ENCODE measurements at regions not wholly inside any gene's neighbourhood (a gene's known extent, or its start where the extent isn't known, plus 50 kb on each side); places are given as distances from the start of the nearest gene placed in this dataset.
A peak's percentile ranks its signal among the peaks of the same experiment; 100 is the strongest.

DNA sequence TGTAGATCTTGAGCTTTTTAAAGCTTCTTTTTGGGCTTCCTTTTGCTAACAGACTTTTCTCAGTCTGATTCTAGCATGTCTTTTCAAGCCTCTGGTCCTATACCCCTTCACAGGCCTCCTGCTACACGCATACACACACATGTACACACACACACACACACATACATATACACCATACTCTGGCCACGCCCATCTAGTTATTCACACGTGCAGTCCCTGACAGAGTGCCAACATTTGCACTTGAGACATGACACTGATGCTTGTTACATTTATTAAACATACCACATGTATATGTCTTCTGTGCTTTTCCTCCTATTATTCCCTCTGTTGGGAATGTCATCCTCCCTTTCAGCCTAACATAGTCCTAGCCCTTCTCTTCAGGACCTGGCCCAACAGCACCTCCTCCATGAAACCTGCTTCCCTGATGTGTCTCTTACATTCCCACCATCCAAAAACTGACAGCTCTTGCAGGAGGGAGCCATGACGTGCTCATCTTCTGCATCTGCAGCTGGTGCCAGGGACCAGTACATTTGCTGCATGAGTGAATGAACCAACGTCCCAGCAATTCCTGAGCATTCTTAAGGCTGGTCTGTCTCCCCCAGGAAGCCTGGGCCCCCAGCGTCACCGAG lies 222.1 kb downstream of the ARHGAP12 start:
- no peak for ATAC-seq
- H3K4me3 Mint-ChIP-seq: no peak overlapping the region
- DNase-seq (ENCODE audit: low spot score): no peak
- H3F3A ChIP-seq (replicated peaks; ENCODE audit: low read depth): no peaks in the 10 kb centered on the region
- TF ChIP-seq STAT1 (IDR thresholded peaks at IDR 0.05; ENCODE audit: unreplicated experiment) (no peak), ZNF114 (CRISPR knock-in tag; IDR thresholded peaks at IDR 0.05) (no peak), CREB1 (CRISPR knock-in tag; IDR thresholded peaks at IDR 0.05; ENCODE audit: low read depth) (no peak), JUNB (IDR thresholded peaks at IDR 0.05; ENCODE audit: unreplicated experiment) (no peak), NANOG (IDR thresholded peaks at IDR 0.05; ENCODE audit: borderline replicate concordance) (no peak), POLR2AphosphoS5 (IDR thresholded peaks at IDR 0.05; ENCODE audit: low read depth) (no peak), EZH2phosphoT487 (IDR thresholded peaks at IDR 0.05; ENCODE audit: unreplicated experiment) (no peak), ZNF331 (CRISPR knock-in tag; IDR thresholded peaks at IDR 0.05; ENCODE audit: low read depth) (no peak), EZH2 (IDR thresholded peaks at IDR 0.05; ENCODE audit: low read depth, unreplicated experiment) (no peak)
- TF ChIP-seq, protein P1, sequence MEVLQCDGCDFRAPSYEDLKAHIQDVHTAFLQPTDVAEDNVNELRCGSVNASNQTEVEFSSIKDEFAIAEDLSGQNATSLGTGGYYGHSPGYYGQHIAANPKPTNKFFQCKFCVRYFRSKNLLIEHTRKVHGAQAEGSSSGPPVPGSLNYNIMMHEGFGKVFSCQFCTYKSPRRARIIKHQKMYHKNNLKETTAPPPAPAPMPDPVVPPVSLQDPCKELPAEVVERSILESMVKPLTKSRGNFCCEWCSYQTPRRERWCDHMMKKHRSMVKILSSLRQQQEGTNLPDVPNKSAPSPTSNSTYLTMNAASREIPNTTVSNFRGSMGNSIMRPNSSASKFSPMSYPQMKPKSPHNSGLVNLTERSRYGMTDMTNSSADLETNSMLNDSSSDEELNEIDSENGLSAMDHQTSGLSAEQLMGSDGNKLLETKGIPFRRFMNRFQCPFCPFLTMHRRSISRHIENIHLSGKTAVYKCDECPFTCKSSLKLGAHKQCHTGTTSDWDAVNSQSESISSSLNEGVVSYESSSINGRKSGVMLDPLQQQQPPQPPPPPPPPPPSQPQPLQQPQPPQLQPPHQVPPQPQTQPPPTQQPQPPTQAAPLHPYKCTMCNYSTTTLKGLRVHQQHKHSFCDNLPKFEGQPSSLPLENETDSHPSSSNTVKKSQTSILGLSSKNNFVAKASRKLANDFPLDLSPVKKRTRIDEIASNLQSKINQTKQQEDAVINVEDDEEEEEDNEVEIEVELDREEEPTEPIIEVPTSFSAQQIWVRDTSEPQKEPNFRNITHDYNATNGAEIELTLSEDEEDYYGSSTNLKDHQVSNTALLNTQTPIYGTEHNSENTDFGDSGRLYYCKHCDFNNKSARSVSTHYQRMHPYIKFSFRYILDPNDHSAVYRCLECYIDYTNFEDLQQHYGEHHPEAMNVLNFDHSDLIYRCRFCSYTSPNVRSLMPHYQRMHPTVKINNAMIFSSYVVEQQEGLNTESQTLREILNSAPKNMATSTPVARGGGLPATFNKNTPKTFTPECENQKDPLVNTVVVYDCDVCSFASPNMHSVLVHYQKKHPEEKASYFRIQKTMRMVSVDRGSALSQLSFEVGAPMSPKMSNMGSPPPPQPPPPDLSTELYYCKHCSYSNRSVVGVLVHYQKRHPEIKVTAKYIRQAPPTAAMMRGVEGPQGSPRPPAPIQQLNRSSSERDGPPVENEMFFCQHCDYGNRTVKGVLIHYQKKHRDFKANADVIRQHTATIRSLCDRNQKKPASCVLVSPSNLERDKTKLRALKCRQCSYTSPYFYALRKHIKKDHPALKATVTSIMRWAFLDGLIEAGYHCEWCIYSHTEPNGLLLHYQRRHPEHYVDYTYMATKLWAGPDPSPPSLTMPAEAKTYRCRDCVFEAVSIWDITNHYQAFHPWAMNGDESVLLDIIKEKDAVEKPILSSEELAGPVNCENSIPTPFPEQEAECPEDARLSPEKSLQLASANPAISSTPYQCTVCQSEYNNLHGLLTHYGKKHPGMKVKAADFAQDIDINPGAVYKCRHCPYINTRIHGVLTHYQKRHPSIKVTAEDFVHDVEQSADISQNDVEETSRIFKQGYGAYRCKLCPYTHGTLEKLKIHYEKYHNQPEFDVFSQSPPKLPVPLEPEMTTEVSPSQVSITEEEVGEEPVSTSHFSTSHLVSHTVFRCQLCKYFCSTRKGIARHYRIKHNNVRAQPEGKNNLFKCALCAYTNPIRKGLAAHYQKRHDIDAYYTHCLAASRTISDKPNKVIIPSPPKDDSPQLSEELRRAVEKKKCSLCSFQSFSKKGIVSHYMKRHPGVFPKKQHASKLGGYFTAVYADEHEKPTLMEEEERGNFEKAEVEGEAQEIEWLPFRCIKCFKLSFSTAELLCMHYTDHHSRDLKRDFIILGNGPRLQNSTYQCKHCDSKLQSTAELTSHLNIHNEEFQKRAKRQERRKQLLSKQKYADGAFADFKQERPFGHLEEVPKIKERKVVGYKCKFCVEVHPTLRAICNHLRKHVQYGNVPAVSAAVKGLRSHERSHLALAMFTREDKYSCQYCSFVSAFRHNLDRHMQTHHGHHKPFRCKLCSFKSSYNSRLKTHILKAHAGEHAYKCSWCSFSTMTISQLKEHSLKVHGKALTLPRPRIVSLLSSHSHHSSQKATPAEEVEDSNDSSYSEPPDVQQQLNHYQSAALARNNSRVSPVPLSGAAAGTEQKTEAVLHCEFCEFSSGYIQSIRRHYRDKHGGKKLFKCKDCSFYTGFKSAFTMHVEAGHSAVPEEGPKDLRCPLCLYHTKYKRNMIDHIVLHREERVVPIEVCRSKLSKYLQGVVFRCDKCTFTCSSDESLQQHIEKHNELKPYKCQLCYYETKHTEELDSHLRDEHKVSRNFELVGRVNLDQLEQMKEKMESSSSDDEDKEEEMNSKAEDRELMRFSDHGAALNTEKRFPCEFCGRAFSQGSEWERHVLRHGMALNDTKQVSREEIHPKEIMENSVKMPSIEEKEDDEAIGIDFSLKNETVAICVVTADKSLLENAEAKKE (CRISPR knock-in tag; IDR thresholded peaks at IDR 0.05): no peak
- TF ChIP-seq, protein P2, sequence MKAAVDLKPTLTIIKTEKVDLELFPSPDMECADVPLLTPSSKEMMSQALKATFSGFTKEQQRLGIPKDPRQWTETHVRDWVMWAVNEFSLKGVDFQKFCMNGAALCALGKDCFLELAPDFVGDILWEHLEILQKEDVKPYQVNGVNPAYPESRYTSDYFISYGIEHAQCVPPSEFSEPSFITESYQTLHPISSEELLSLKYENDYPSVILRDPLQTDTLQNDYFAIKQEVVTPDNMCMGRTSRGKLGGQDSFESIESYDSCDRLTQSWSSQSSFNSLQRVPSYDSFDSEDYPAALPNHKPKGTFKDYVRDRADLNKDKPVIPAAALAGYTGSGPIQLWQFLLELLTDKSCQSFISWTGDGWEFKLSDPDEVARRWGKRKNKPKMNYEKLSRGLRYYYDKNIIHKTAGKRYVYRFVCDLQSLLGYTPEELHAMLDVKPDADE (IDR thresholded peaks at IDR 0.05): no peak
- TF ChIP-seq, protein P3, sequence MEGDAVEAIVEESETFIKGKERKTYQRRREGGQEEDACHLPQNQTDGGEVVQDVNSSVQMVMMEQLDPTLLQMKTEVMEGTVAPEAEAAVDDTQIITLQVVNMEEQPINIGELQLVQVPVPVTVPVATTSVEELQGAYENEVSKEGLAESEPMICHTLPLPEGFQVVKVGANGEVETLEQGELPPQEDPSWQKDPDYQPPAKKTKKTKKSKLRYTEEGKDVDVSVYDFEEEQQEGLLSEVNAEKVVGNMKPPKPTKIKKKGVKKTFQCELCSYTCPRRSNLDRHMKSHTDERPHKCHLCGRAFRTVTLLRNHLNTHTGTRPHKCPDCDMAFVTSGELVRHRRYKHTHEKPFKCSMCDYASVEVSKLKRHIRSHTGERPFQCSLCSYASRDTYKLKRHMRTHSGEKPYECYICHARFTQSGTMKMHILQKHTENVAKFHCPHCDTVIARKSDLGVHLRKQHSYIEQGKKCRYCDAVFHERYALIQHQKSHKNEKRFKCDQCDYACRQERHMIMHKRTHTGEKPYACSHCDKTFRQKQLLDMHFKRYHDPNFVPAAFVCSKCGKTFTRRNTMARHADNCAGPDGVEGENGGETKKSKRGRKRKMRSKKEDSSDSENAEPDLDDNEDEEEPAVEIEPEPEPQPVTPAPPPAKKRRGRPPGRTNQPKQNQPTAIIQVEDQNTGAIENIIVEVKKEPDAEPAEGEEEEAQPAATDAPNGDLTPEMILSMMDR (conservative IDR thresholded peaks at IDR 0.05; ENCODE audit: low read depth in 2 of 2): no peak
- TF ChIP-seq, protein P4, sequence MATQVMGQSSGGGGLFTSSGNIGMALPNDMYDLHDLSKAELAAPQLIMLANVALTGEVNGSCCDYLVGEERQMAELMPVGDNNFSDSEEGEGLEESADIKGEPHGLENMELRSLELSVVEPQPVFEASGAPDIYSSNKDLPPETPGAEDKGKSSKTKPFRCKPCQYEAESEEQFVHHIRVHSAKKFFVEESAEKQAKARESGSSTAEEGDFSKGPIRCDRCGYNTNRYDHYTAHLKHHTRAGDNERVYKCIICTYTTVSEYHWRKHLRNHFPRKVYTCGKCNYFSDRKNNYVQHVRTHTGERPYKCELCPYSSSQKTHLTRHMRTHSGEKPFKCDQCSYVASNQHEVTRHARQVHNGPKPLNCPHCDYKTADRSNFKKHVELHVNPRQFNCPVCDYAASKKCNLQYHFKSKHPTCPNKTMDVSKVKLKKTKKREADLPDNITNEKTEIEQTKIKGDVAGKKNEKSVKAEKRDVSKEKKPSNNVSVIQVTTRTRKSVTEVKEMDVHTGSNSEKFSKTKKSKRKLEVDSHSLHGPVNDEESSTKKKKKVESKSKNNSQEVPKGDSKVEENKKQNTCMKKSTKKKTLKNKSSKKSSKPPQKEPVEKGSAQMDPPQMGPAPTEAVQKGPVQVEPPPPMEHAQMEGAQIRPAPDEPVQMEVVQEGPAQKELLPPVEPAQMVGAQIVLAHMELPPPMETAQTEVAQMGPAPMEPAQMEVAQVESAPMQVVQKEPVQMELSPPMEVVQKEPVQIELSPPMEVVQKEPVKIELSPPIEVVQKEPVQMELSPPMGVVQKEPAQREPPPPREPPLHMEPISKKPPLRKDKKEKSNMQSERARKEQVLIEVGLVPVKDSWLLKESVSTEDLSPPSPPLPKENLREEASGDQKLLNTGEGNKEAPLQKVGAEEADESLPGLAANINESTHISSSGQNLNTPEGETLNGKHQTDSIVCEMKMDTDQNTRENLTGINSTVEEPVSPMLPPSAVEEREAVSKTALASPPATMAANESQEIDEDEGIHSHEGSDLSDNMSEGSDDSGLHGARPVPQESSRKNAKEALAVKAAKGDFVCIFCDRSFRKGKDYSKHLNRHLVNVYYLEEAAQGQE (IDR thresholded peaks at IDR 0.05; ENCODE audit: unreplicated experiment): no peak
- peak overlapping the region; percentile 73; the same call in 1 of the 2 replicates for H2AFZ ChIP-seq
- H3K9me3 Mint-ChIP-seq: peaks cover 61% of the 10 kb centered on the region
- peaks cover 53% of the 10 kb centered on the region for H3K36me3 Mint-ChIP-seq (ENCODE audit: low read depth)
- H3K4me3 ChIP-seq: no peak overlapping the region
- no peaks in the 10 kb centered on the region; the same call in 1 of the 2 replicates for H3K9me2 ChIP-seq (ENCODE audit: insufficient read depth)
- H3K4me1 Mint-ChIP-seq: peaks cover 19% of the 10 kb centered on the region
- H3K4me1 ChIP-seq (ENCODE audit: insufficient read depth): peaks cover 14% of the 10 kb centered on the region
- no peak overlapping the region for H3K27ac ChIP-seq (ENCODE audit: low read depth)
- H3K27me3 ChIP-seq (ENCODE audit: insufficient read depth): no peaks in the 10 kb centered on the region
- peaks cover 9% of the 10 kb centered on the region; the same call in 1 of the 2 replicates for H3K36me3 ChIP-seq (ENCODE audit: insufficient read depth)
- no peaks in the 10 kb centered on the region for H4K20me1 ChIP-seq (replicated peaks; ENCODE audit: insufficient read depth)
- H3K79me2 ChIP-seq (replicated peaks; ENCODE audit: insufficient read depth): no peaks in the 10 kb centered on the region
- no peak overlapping the region for H3K4me2 ChIP-seq
- peaks cover 10% of the 10 kb centered on the region for H3K27me3 Mint-ChIP-seq (ENCODE audit: insufficient read depth, low read depth, poor library complexity)
- H3K27ac Mint-ChIP-seq: no peak overlapping the region

All from GM23338 (cell line).